Activated T-cell treated with anti-CD3 and anti-CD28 coated beads for 1 hour (primary cell): ENCODE measurements at regions not wholly inside any gene's neighbourhood (a gene's known extent, or its start where the extent isn't known, plus 50 kb on each side); places are given as distances from the start of the nearest gene placed in this dataset.

Experiments used
- DNase-seq: peaks from one replicate; pipeline ENCODE4 v3.0.0-alpha.2; 2020; ENCODE audit warnings: low read depth

DNA sequence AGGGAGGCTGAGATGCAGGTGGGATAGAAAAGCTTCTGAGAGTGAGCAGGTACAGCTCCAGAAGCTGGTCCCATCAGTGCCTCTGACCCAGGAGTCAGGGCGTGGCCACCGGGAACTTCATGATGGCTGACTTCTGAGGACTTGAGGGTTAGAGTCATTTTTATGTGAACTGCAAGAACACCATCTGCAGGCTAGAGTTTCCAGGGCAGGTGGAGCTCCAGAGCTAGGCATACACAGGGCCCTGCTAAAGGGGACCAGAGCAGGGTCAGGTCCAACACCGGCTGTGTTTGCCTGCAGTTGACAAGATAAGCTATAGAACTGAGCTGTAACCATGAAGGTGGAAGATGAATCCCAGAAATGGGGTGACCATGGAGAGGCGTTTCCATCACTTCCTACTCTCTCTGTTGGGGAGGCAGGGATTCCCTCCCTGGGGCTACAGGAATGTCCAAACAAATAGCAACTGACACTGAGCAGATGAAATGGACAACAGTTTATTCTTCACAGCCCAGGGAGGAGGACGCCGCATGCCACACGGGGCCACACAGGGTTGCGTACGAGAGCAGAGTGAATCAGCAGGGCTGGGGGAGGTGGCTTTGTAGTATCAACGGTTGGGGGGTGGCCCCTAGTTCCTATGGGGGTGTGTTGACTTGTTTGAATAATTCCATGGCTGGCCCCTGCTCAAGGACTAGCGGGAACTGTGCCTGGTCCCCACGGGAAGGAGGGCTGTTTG lies 77.6 kb upstream of the ZNF516 start:
- no peak for DNase-seq

DNA sequence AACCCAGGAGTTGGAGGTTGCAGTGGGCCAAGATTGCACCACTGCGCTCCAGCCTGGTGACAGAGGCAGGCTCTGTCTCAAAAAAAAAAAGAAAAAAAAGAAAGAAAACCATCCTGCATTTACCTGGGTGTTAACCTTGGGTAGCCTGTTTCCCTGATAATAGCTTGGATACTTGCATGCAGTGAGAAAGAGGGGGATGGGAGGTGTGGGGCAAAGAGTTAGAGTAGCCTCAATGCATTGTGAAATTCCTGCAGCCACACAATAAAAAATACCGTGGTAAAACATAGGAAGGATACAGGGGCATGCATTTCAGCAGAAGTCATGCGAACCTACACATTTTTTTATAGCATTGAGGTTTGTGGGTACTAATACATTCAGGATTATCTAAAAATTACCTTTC lies 76.6 kb upstream of the ZNF516 start:
- DNase-seq: no peak

DNA sequence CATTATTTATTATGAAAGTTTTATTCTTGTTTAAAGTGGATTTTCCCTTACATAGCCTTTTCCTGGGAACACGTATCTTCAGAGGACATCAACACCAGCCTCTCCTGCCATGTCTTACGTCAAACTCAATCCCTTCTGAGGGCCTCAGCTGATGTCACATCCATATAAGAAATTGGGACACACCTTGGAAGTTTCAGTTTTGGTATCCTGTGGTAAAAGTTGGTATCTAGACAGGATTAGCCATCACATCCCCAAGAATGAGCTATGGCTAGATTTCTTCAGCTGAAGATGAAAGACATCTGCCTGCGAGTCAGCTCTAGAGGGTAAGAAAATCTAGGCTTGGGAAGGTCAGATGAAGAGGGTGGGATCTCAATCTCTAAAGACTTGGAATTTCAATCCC lies 75.8 kb upstream of the ZNF516 start:
- DNase-seq: no peak

GRCh38 chr18:76569644-76570419 lies 74.8 kb upstream of the ZNF516 start:
- DNase-seq: no peak

GRCh38 chr18:76568731-76569130 lies 73.7 kb upstream of the ZNF516 start:
- DNase-seq: no peak

DNA sequence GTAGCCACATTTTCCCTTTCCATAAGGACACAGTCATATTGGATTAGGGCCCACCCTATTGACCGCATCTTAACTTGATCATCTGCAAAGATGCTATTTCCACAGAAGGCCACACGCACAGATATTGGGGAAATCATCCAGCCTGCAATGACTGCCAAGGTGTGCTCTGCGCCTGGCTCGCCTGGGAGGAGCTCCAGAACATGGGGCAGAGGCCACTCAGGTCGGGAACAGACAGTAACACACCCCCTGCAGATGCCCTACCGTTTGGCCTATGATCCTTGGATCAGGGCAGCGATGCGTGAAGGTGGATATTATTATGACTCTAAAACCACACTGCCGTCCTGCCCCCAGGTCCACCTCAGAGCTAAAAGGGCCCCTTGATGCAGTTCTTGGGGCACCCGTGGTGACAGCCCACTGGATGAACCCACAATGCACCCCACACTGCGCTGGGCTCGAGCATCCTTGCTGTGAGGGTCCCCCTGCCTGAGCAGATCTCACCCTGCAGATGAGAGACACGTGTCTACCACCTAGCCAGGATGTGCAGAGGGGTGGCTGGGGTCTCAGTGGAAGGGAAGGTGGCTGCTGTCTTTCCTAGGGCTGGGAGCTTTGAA lies 72.9 kb upstream of the ZNF516 start:
- no peak for DNase-seq

- no peak for DNase-seq
These were observed 71.9 kb upstream of the ZNF516 start for GRCh38 chr18:76566987-76567386.

DNA sequence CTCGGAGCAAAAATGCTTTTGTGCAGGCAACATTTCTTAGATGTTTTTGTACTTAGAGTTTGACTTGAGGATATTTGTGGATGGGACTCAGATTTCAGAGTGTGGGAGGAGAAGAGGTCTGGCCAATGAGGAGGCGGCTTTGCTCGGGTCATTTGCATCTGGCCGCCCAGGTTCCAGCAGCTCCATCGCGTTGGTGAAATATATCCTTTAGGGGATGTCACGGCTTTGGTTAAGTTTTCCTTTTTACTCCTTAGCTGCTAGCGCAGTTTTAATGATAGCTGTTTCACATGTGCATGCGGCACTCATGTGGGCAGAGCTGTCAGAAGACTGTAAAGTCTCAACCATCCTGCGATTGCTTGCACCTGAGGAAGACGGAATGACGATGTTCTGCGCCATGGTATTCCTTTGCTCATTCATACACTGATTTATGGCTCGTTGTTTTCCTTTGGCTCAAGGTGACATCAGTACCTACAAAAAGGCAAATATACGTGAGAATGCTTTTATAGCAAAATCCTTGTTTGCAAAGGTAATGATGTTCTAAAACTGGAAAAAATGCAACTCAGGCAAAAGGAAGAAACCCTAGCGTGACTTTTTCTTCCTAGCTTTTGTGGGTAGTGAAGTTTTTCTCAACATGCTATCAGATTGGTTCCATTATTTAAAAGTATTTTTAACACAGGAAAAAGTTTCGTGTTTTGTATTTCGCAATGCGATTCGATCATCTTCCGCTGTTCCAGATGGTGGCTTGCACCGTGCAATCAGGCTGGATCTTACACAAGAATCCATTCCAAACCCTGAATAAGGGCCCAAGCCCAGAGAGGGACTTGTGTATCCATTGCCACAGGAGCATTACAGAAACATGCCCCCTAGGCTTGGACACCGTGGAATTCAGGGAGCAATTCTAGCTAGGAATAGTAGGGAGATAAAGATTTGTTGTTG lies 70.5 kb upstream of the ZNF516 start:
- DNase-seq: no peak

GRCh38 chr18:76564655-76565237 lies 69.7 kb upstream of the ZNF516 start:
- no peak for DNase-seq

- DNase-seq: no peak
These were observed 69.1 kb upstream of the ZNF516 start for GRCh38 chr18:76564117-76564516.

DNA sequence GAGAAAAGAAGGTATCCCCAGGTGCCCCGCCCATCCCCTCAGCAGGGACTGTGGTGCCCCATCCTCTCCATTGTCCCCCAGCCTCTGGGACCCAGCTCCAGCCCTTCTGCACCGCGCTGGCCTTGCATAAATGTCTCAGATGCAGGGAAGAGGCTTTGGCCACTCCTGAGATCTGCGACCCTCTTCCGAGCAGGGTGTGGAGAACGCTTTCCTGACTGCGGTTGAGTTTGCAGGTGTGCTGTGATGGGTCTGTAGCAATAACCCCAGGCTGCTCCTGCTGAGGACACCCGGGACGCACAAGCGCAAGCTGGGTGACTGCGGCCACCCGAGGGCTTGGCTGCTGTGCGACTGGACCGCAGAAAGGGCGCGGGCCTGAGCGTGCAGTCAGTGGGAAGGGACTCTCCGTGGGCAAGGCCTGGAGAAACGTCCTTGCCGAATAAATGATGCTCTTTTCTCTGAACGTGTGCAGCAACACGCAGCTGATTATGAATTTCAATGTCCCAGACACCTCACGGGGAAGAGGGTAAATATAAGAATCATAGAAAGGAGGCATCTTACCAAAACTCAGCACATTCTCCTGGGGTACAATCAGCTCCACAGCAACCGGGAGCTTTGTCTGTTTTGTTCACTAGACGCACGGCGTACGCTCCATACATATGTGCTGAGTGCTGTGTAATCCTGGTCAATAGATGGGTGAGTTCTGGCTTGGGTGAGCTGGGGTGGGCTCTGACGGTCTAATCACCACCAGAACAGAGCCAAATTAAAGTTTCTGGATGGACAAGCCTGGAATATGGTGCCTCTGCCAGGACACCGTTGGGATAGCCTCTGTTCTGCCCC lies 67.5 kb upstream of the ZNF516 start:
- DNase-seq: no peak

DNA sequence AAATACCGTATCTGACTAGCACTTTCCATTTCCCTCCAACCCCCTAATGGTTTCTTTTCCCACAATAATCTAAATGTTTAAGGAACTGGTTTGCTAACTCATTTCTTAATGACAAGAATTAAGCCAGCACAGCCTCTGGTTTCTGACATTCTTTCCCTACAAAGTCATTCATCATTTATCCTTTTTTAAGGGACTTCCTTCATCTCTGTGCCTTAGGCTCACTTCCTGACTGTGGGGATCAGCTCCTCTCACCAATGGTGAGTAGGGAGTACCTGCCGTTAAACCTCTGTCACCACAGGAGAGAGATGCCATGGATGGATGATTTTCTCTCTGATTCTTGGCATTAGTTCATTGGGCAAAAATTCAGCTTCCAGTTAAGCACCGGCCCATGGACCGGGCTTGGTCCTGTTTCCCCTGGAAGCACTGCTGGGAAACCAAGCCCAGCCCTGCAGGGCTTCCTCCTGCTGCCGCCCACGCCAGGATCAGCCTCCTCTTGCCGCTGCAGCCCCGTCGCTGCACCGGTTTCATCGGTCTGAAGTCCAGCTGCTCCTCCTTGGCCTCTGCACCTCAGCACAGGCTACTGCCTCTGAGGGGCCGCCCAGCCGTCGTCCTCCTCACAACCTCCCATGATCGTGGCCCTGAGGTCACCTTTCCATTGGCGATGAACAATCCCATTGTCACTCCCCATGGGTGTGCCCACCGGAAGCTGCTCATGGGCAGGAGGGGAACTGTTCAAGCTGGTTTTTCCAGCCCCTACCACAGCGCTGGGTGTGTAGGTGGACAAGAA lies 64.0 kb upstream of the ZNF516 start:
- DNase-seq: no peak

- DNase-seq: no peak
These were observed 62.1 kb upstream of the ZNF516 start for GRCh38 chr18:76557026-76557575.

DNA sequence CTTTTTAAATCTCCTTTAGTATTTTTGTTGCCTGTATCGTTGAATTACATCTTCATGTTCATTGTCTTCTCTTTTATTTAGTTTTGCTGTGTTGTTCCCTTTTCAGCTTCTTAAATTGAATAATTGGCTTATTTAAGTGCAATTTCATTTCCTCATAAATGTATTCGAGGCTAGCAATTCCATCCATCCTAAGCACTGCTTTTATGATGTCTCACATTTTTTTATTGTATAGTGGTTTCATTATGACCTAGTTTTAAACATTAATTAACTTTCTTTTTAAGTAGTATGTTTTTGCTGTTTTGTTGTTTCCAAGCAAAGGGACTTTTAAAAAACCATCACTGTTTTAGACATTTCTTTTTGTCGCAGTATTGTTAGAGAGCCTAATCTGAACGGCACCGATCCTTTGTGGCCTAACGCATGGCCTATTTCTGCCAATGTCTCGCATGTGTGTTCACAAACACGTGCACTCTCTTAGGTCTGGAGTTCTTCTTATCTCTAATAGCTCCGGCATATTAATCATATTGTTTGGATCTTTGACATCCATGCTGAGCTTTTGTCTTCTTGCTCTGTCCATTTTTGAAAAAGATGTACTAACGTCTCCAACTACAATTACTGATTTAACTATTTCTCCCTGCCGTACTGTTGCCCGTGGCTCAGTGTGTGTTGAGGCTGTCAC lies 59.6 kb upstream of the ZNF516 start:
- no peak for DNase-seq

GRCh38 chr18:76553715-76554546 lies 58.9 kb upstream of the ZNF516 start:
- no peak for DNase-seq

DNA sequence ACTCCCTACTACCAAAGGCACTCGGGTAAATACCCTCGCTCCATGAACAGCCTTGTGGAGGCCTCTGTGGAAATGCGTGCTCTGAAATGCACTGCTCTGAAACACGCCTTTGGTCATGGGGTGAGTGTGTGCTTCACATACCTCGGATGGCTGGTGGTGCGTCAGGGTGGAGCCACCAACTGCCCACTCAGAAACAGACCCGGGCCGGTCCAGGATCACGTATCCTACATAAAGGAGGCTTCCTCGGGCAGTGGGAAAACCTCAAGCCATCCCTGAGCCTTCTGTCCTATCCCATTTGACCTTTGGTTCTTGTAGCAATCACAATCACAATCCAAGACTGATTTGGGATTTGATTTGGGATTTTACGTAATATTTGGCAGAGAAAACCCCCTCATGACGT lies 53.5 kb upstream of the ZNF516 start:
- DNase-seq: no peak

GRCh38 chr18:76547296-76547695 lies 52.3 kb upstream of the ZNF516 start:
- no peak for DNase-seq

- DNase-seq: no peak
These were observed 51.4 kb upstream of the ZNF516 start for GRCh38 chr18:76546436-76546835.
